HL-60 (cell line): ENCODE measurements at regions not wholly inside any gene's neighbourhood (a gene's known extent, or its start where the extent isn't known, plus 50 kb on each side); places are given as distances from the start of the nearest gene placed in this dataset.

Experiments
- DNase-seq, 2 experiments: peaks; one replicate each; pipeline ENCODE4 v3.0.0-alpha.2; 2010 to 2020; ENCODE audit warnings: low read depth in 1 of 2, low spot score in 1 of 2
- H3K27ac ChIP-seq: fragments of 250-450 bp; sonication (Bioruptor Pico); replicated peaks from 2 replicates; pipeline ENCODE4 v1.5.1; 2020; ENCODE audit warnings: mild to moderate bottlenecking, moderate library complexity
- H3K27me3 ChIP-seq: fragments of 250-450 bp; sonication (Bioruptor Pico); 2 replicates; pipeline ENCODE4 v1.5.1; 2021; ENCODE audit warnings: mild to moderate bottlenecking, moderate library complexity; ENCODE audit not compliant: insufficient read depth, poor library complexity, severe bottlenecking
- H3K4me3 ChIP-seq: replicated peaks from 2 replicates; pipeline ENCODE4 v1.5.1; 2011; ENCODE audit warnings: mild to moderate bottlenecking, control low read depth, low read length; ENCODE audit not compliant: insufficient read depth
- CTCF ChIP-seq: IDR thresholded peaks from one replicate; pipeline ENCODE4 v1.5.1; 2011; ENCODE audit warnings: low read length, control low read depth, inconsistent platforms; ENCODE audit not compliant: insufficient read depth
- GABPA ChIP-seq: IDR thresholded peaks from 2 replicates; pipeline ENCODE4 v1.6.1; 2012; ENCODE audit warnings: low read depth
- POLR2AphosphoS5 ChIP-seq: IDR thresholded peaks from 2 replicates; pipeline ENCODE4 v1.6.1; 2012; ENCODE audit warnings: low read depth
- SPI1 ChIP-seq: IDR thresholded peaks from 2 replicates; pipeline ENCODE4 v1.6.1; 2012; ENCODE audit warnings: low read depth, mild to moderate bottlenecking, borderline replicate concordance
- TF ChIP-seq, protein P1 (sequence below): IDR thresholded peaks from 2 replicates; pipeline ENCODE4 v1.6.1; 2012; ENCODE audit warnings: low read depth; ENCODE audit not compliant: insufficient replicate concordance

- H3K27me3 ChIP-seq: no peaks in the 10 kb centered on the region
- DNase-seq: no peak
- H3K27ac ChIP-seq: no peak overlapping the region
- H3K4me3 ChIP-seq: no peak overlapping the region
- no peak for TF ChIP-seq POLR2AphosphoS5
- TF ChIP-seq SPI1: no peak
- no peak for TF ChIP-seq GABPA
Measured at GRCh38 chr13:37942929-37943328, 73.4 kb upstream of the TRPC4 start.

DNA sequence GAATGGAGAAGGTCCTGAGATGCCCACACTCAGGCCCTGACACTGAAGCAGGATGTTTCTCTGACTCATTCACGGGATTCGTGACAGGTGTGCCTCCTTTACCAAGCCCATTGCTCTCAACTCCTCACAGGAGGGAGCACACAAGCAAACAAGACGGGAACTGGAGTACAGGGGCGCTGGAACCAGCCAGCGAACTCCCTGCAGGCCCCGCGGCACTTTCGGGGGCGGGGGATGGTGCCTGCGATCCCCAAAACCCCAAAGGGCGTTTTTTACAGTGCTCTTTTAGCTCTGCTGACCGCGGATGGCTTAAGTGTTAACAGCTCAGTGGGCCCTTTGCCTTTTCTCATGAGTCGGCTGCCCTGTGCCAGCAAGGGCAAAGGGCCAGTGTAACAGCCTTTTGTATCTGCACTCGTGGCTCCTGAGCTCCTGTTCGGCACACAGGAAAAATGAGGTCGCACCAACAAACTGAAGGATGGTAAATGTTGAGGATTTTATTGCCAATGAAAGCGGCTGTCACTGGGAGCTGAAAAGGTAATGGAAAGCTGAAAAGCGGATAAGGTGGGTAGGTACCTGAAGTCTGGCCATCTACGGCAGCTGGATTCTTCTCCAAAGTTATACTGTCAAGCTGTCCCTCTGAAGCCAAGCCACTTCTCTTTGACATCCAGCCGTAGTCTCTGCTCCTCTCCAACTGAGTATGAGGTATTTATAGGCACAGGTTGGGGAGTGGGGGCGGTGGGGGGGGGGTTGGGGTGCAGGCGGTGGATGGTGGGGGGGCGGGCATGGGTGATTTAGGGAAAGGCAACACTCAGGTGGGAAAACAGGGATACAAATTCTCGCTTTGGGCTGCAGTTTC lies 65.0 kb upstream of the TRPC4 start:
- TF ChIP-seq SPI1 (no peak), POLR2AphosphoS5 (no peak), CTCF (no peak), GABPA (no peak)
- TF ChIP-seq, protein P1, sequence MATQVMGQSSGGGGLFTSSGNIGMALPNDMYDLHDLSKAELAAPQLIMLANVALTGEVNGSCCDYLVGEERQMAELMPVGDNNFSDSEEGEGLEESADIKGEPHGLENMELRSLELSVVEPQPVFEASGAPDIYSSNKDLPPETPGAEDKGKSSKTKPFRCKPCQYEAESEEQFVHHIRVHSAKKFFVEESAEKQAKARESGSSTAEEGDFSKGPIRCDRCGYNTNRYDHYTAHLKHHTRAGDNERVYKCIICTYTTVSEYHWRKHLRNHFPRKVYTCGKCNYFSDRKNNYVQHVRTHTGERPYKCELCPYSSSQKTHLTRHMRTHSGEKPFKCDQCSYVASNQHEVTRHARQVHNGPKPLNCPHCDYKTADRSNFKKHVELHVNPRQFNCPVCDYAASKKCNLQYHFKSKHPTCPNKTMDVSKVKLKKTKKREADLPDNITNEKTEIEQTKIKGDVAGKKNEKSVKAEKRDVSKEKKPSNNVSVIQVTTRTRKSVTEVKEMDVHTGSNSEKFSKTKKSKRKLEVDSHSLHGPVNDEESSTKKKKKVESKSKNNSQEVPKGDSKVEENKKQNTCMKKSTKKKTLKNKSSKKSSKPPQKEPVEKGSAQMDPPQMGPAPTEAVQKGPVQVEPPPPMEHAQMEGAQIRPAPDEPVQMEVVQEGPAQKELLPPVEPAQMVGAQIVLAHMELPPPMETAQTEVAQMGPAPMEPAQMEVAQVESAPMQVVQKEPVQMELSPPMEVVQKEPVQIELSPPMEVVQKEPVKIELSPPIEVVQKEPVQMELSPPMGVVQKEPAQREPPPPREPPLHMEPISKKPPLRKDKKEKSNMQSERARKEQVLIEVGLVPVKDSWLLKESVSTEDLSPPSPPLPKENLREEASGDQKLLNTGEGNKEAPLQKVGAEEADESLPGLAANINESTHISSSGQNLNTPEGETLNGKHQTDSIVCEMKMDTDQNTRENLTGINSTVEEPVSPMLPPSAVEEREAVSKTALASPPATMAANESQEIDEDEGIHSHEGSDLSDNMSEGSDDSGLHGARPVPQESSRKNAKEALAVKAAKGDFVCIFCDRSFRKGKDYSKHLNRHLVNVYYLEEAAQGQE: no peak
- no peak for DNase-seq
- no peak overlapping the region for H3K4me3 ChIP-seq
- H3K27ac ChIP-seq: no peak overlapping the region
- no peaks in the 10 kb centered on the region for H3K27me3 ChIP-seq

DNA sequence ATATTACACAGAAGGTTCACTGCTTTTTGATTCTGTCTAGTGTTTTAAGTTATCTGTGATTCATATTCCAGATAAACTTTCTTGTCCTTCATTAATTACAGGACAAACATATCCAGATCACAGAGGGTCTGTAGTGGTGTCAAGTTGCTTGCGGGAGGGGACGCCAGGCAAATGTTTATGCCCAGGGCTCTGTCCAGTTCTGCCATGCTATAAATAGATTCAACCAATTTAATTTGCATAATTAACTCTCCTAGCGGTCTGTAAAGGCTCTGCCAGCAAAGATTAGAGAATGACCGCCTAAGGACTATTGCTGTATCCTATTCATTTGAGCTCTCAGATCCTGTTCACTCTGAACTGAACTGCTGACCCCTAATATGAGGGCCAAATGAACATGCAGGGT lies 59.7 kb upstream of the TRPC4 start:
- no peak for TF ChIP-seq POLR2AphosphoS5
- TF ChIP-seq CTCF: no peak
- TF ChIP-seq, protein P1: no peak
- TF ChIP-seq GABPA: no peak
- no peak for TF ChIP-seq SPI1
- DNase-seq: no peak
- H3K4me3 ChIP-seq: no peak overlapping the region

DNA sequence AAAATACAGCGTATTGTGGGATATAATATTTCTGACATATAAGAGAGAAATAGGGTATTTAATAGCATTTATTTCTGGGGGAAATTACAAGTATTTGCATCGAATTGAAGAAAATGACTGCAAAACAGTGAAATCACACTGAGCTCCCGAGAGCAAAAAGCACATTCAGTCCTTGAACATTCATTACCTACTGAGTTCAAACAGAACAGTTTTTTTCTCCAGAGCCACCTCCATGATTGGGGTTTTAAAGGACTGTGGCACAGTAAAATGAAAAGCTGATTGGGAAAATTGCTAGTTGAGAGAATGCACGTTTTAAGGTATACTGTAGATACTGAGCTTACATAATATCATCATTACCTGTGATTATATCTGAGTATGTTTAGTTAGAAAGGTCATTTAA lies 58.0 kb upstream of the TRPC4 start:
- no peaks in the 10 kb centered on the region for H3K27me3 ChIP-seq
- H3K4me3 ChIP-seq: no peak overlapping the region
- TF ChIP-seq SPI1 (no peak), CTCF (no peak), GABPA (no peak), POLR2AphosphoS5 (no peak)
- TF ChIP-seq, protein P1: no peak
- no peak overlapping the region for H3K27ac ChIP-seq
- no peak for DNase-seq

More for the DNA sequence above, 59.7 kb upstream of the TRPC4 start:
- Histone ChIP-seq H3K27me3 (no peaks in the 10 kb centered on the region), H3K27ac (no peak overlapping the region)
